Esophagus muscularis mucosa (tissue), 4 donors: ENCODE measurements at regions not wholly inside any gene's neighbourhood (a gene's known extent, or its start where the extent isn't known, plus 50 kb on each side); places are given as distances from the start of the nearest gene placed in this dataset.

Experiments used
- DNase-seq: peaks from one replicate; pipeline ENCODE4 v3.0.0-alpha.2; 2017; ENCODE audit errors: extremely low spot score
- H3K27ac ChIP-seq, 4 donors: fragments of 200-600 bp; sonication (generic); replicated peaks in 1 of 4; 1 replicate in 3 of 4; 2 replicates in 1 of 4; pipeline ENCODE4 v1.5.1; 2016 to 2019; ENCODE audit warnings: mild to moderate bottlenecking in 1 of 4
- H3K27me3 ChIP-seq, 4 donors: fragments of 200-600 bp; sonication (generic); one replicate each; pipeline versions ENCODE4 v1.5.1 to v1.6.0; 2016 to 2019
- H3K36me3 ChIP-seq, 4 donors: fragments of 200-600 bp; sonication (generic); one replicate each; pipeline ENCODE4 v1.5.1; 2016 to 2019
- H3K4me1 ChIP-seq, 4 donors: fragments of 200-600 bp; sonication (generic); one replicate each; pipeline ENCODE4 v1.5.1; 2016 to 2019
- H3K4me3 ChIP-seq, 4 donors: fragments of 200-600 bp; sonication (generic); 1 replicate in 2 of 4; 2 replicates in 2 of 4; pipeline ENCODE4 v1.5.1; 2016 to 2019; ENCODE audit warnings: mild to moderate bottlenecking in 4 of 4, moderate library complexity in 1 of 4
- H3K9me3 ChIP-seq, 4 donors: fragments of 200-600 bp; sonication (generic); 1 replicate in 3 of 4; 2 replicates in 1 of 4; pipeline ENCODE4 v1.5.1; 2016 to 2019
- EP300 ChIP-seq: sonication (generic); formaldehyde crosslinking; IDR thresholded peaks from one replicate; pipeline ENCODE4 v1.6.1; 2017; ENCODE audit warnings: antibody characterized with exemption
- POLR2A ChIP-seq: fragments of 450-650 bp; IDR thresholded peaks from one replicate; pipeline ENCODE4 v1.6.1; 2017; ENCODE audit warnings: antibody characterized with exemption, moderate library complexity, mild to moderate bottlenecking, low read depth
- POLR2AphosphoS5 ChIP-seq, 2 donors: sonication (generic); formaldehyde crosslinking; IDR thresholded peaks; one replicate each; pipeline ENCODE4 v1.6.1; 2017; ENCODE audit warnings: antibody characterized with exemption in 2 of 2
- WGBS: methylation state at CpG from one replicate; pipeline ENCODE4 v1.1.5; 2018; 5-methylcytosine and 5-hydroxymethylcytosine counted together
- intact Hi-C: fragments of 100-400 bp; cut with DNase I; formaldehyde crosslinking; loops from one replicate; pipeline ENCODE4 v1.15.1; 2023
- TF ChIP-seq, protein P1 (sequence below), 3 experiments: fragments of 200-600 bp in 2 of 3; fragments of 450-650 bp in 1 of 3; sonication (generic) in 2 of 3; IDR thresholded peaks; one replicate each; pipeline ENCODE4 v1.5.1; 2017 to 2019; ENCODE audit warnings: antibody characterized with exemption in 3 of 3, mild to moderate bottlenecking in 2 of 3, moderate library complexity in 1 of 3

DNA sequence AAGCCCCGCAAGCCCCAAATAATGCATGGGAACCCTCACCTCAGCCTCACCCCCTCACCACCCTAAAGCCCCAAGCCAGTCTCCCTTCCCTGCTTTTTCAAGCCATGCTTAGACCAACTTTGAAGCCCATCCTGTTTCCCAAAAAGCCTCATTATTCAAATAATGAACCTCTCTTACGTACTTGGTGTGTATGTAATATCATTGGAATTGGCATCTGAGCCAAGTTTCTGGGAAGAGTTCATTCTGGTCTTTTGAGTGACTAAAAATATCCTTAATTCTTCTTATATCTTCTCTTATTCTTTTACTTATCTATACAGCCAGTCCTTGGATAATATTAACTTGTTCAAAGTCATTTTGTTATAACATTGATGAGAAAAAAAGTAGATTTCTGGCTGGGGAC, 875.8 kb upstream of the SLIT2 start:
- Histone ChIP-seq H3K27me3 (no peaks in the 10 kb centered on the region), H3K27ac (no peak overlapping the region), H3K9me3 (no peaks in the 10 kb centered on the region), H3K4me3 (no peak overlapping the region), H3K4me1 (peaks cover 0 to 19% (median 7%) of the 10 kb centered on the region in 4 donors), H3K36me3 (no peaks in the 10 kb centered on the region)
- TF ChIP-seq, protein P1, sequence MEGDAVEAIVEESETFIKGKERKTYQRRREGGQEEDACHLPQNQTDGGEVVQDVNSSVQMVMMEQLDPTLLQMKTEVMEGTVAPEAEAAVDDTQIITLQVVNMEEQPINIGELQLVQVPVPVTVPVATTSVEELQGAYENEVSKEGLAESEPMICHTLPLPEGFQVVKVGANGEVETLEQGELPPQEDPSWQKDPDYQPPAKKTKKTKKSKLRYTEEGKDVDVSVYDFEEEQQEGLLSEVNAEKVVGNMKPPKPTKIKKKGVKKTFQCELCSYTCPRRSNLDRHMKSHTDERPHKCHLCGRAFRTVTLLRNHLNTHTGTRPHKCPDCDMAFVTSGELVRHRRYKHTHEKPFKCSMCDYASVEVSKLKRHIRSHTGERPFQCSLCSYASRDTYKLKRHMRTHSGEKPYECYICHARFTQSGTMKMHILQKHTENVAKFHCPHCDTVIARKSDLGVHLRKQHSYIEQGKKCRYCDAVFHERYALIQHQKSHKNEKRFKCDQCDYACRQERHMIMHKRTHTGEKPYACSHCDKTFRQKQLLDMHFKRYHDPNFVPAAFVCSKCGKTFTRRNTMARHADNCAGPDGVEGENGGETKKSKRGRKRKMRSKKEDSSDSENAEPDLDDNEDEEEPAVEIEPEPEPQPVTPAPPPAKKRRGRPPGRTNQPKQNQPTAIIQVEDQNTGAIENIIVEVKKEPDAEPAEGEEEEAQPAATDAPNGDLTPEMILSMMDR (IDR thresholded peaks at IDR 0.05) = no peak
- TF ChIP-seq EP300 (no peak), POLR2A (no peak), POLR2AphosphoS5 (IDR thresholded peaks at IDR 0.05) (no peak)
- 58% methylated on average over 2 of the region's 2 CpGs for WGBS
- DNase-seq = no peak
- intact Hi-C loops = no loop called here

DNA sequence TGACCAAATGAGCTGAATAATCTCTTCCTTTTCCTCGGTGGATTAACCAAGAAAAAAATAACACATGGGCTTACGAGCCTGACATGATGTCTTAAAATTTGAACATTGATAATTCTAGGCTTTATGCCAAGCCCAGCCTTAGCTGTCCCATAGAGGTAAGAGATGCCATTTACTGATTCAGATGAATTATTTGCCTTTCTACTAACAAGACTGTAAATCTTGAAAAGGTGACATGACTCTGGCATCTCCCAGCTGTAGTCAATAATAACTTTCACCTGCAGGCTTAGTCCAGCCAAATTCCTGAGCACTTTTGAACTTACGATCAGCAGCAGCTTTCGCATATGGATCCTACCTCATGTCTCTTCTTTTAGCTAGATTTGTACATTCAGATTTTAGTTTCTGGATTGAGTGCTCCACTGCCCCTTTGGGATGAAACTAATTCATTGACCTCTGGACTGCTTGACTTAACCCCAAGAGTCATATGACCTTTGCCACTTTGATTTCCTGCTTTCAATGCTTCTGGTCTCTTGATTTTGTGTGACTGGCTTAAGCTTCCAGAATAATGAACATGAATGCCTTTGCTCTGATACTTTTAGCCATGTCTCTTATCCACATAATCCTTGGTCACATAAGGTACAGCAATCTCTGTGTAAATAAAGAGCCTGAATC, 876.4 kb upstream of the SLIT2 start:
- Histone ChIP-seq H3K4me1 (peaks cover 0 to 17% (median 7%) of the 10 kb centered on the region in 4 donors), H3K27me3 (no peaks in the 10 kb centered on the region), H3K36me3 (no peaks in the 10 kb centered on the region), H3K27ac (no peak overlapping the region), H3K9me3 (no peaks in the 10 kb centered on the region), H3K4me3 (no peak overlapping the region)
- DNase-seq = no peak
- TF ChIP-seq, protein P1 (IDR thresholded peaks at IDR 0.05) = no peak
- no peak for TF ChIP-seq POLR2A
- 77% methylated on average over 4 of the region's 4 CpGs for WGBS
- intact Hi-C loops = no loop called here

DNA sequence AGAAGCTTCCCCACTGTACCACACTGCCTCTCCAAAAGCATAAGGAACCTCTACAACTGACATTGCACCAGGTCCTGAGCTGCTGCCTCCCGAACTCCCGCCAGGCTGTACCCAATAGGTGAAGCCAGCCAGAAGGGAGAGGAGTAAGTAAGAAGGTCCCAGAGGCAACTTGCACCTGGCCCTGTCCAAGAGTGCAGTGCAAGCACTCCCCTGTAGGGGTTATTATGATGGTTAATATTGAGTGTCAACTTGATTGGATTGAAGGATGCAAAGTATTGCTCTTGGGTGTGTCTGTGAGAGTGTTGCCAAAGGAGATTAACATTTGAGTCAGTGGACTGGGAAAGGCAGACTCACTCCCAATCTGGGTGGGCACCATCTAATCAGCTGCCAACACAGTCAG, 879.3 kb upstream of the SLIT2 start:
- Histone ChIP-seq H3K9me3 (no peaks in the 10 kb centered on the region), H3K4me1 (peaks cover 0 to 17% (median 7%) of the 10 kb centered on the region in 4 donors), H3K27me3 (no peaks in the 10 kb centered on the region), H3K4me3 (no peak overlapping the region), H3K36me3 (no peaks in the 10 kb centered on the region), H3K27ac (no peak overlapping the region)
- TF ChIP-seq POLR2AphosphoS5 (IDR thresholded peaks at IDR 0.05) = no peak
- TF ChIP-seq, protein P1 (IDR thresholded peaks at IDR 0.05) = no peak
- no peak for TF ChIP-seq EP300
- TF ChIP-seq POLR2A = no peak
- 93% methylated on average over 2 of the region's 2 CpGs for WGBS
- no peak for DNase-seq
- intact Hi-C loops = no loop called here

DNA sequence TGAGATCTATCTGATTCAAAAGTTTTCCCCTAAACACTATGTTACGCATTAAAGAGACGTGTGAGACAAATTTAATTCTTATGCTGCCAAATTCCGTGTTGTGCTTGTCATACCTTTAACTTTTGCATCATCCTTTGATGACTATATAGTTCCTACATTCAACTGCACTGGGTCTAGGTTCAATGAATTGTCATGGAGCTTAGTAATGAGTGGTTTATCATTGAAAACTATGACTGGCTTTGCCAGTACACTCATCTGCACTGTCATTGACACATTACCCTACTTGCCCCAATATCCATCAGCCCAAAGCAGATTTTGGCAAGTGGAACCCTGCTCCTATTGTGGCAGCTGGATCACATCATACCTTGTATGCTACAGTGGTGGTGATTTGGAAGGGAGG, 882.9 kb upstream of the SLIT2 start:
- intact Hi-C loops = no loop called here
- TF ChIP-seq, protein P1 (IDR thresholded peaks at IDR 0.05) = no peak
- TF ChIP-seq POLR2AphosphoS5 (IDR thresholded peaks at IDR 0.05) (no peak), EP300 (no peak), POLR2A (no peak)

DNA sequence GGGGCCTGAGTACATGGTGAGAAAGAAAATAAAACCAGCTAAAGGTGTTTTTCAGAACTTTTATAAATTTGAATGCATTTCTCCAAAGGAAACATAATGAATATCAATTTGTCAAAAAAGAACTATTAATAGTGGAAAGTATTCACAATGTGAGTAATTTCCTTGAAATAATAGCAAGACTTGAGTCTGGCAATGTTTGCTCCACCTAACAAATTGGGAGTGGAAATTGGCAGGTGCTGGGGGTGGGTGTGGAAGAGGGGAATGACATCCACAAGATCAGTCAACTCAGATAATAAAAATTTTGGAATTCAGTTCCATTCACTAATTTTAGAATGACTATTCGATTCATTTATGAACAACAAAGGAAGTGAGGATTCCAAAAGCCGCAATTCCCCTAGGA, 884.8 kb upstream of the SLIT2 start:
- Histone ChIP-seq H3K27me3 (no peaks in the 10 kb centered on the region), H3K4me1 (no peaks in the 10 kb centered on the region), H3K9me3 (no peaks in the 10 kb centered on the region), H3K27ac (no peak overlapping the region), H3K4me3 (no peak overlapping the region), H3K36me3 (no peaks in the 10 kb centered on the region)
- intact Hi-C loops = no loop called here
- no peak for DNase-seq
- 80% methylated on average over 2 of the region's 2 CpGs for WGBS
- TF ChIP-seq, protein P1 (IDR thresholded peaks at IDR 0.05) = no peak
- TF ChIP-seq POLR2A = no peak
- TF ChIP-seq EP300 = no peak
- no peak for TF ChIP-seq POLR2AphosphoS5 (IDR thresholded peaks at IDR 0.05)

More for the DNA sequence above, 882.9 kb upstream of the SLIT2 start:
- Histone ChIP-seq H3K4me1 (no peaks in the 10 kb centered on the region), H3K4me3 (no peak overlapping the region), H3K27ac (no peak overlapping the region), H3K36me3 (no peaks in the 10 kb centered on the region), H3K9me3 (no peaks in the 10 kb centered on the region), H3K27me3 (no peaks in the 10 kb centered on the region)
- DNase-seq = no peak
- WGBS = 93% methylated on average over 3 of the region's 3 CpGs
